ENCODE measurements at regions not wholly inside any gene's neighbourhood (a gene's known extent, or its start where the extent isn't known, plus 50 kb on each side); places are given as distances from the start of the nearest gene placed in this dataset.

- Histone ChIP-seq H3F3A (ENCODE audit: control insufficient read depth, insufficient read depth) (no peaks in the 10 kb centered on the region), H3K4me2 (ENCODE audit: low read length) (no peak overlapping the region), H4K20me1 (ENCODE audit: control insufficient read depth, insufficient read depth, low read depth, low read length) (no peaks in the 10 kb centered on the region), H3K4me1 (ENCODE audit: control insufficient read depth, low read length) (no peaks in the 10 kb centered on the region), H3K4me3 (ENCODE audit: low read length) (no peak overlapping the region), H3K27ac (ENCODE audit: low read depth, low read length) (no peak overlapping the region), H3K36me3 (ENCODE audit: control insufficient read depth, low read length) (no peaks in the 10 kb centered on the region), H3K79me2 (ENCODE audit: control insufficient read depth, low read length) (no peaks in the 10 kb centered on the region), H3K9me2 (replicated peaks; ENCODE audit: control insufficient read depth, low read length) (no peaks in the 10 kb centered on the region), H3K9me3 (ENCODE audit: control insufficient read depth, insufficient read depth, low read length) (no peaks in the 10 kb centered on the region; the same call in 1 of the 2 replicates), H3K27me3 (ENCODE audit: control insufficient read depth, low read length) (no peaks in the 10 kb centered on the region)
- TF ChIP-seq CTCF (IDR thresholded peaks at IDR 0.05; ENCODE audit: low read depth, low read length, poor library complexity, severe bottlenecking) (no peak), EZH2phosphoT487 (IDR thresholded peaks at IDR 0.05; ENCODE audit: borderline replicate concordance, low read length) (no peak)
Measured at GRCh38 chr12:13368971-13369370, 172.4 kb downstream of the EMP1 start.

DNA sequence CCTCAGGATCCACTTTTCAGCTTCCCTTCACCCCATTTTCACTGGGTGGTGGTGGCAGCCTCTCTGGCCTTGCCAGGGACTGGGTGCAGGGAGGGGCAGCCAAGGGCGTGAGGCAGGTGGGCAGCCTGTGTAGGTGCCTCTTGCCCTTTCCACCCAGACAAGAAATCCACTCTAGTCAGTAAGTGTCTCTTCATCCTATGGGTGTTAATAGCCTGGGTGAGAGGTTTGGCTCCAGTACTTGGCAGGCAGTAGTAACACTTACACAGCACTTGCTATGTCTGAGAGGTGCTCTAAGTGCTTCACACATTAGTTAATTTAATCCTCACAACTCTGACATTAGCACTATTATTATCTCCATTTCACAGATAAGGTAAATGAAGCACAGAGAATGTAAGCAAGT is 171.9 kb downstream of the EMP1 start:
- Histone ChIP-seq H3K4me3 (ENCODE audit: low read length) (no peak overlapping the region), H3K79me2 (ENCODE audit: control insufficient read depth, low read length) (no peaks in the 10 kb centered on the region), H3K36me3 (ENCODE audit: control insufficient read depth, low read length) (no peaks in the 10 kb centered on the region), H3K9me2 (replicated peaks; ENCODE audit: control insufficient read depth, low read length) (no peaks in the 10 kb centered on the region), H4K20me1 (ENCODE audit: control insufficient read depth, insufficient read depth, low read depth, low read length) (no peaks in the 10 kb centered on the region), H3K4me2 (ENCODE audit: low read length) (no peak overlapping the region), H3F3A (ENCODE audit: control insufficient read depth, insufficient read depth) (no peaks in the 10 kb centered on the region), H3K27me3 (ENCODE audit: control insufficient read depth, low read length) (no peaks in the 10 kb centered on the region), H3K4me1 (ENCODE audit: control insufficient read depth, low read length) (no peaks in the 10 kb centered on the region), H3K27ac (ENCODE audit: low read depth, low read length) (no peak overlapping the region), H3K9me3 (ENCODE audit: control insufficient read depth, insufficient read depth, low read length) (no peaks in the 10 kb centered on the region; the same call in 1 of the 2 replicates)
- TF ChIP-seq CTCF (IDR thresholded peaks at IDR 0.05; ENCODE audit: low read depth, low read length, poor library complexity, severe bottlenecking) = no peak
- TF ChIP-seq EZH2phosphoT487 (IDR thresholded peaks at IDR 0.05; ENCODE audit: borderline replicate concordance, low read length) = no peak

DNA sequence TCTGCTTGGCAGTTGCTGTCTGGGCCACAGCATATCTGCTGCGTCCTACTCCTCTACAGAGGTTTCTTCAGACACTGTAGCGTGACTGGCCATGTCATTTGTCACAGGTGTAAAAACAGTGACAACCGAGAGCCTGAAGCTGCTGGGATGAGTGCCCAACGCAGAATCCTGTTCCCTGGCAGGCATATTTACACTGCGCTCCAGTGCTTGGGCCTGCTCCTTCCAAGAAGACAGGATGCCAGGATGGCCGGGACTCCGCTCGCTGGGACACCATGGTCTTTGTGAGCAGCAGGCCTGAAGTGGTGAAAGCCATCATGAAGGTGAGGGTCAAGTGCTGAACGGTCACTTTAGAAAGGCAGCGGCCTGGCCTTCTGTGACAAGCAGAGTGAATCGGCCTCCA is 171.4 kb downstream of the EMP1 start:
- no peaks in the 10 kb centered on the region for H3F3A ChIP-seq (ENCODE audit: control insufficient read depth, insufficient read depth)
- no peaks in the 10 kb centered on the region for H3K27me3 ChIP-seq (ENCODE audit: control insufficient read depth, low read length)
- no peaks in the 10 kb centered on the region for H3K36me3 ChIP-seq (ENCODE audit: control insufficient read depth, low read length)
- H3K9me2 ChIP-seq (replicated peaks; ENCODE audit: control insufficient read depth, low read length) = no peaks in the 10 kb centered on the region
- H3K79me2 ChIP-seq (ENCODE audit: control insufficient read depth, low read length) = no peaks in the 10 kb centered on the region
- no peaks in the 10 kb centered on the region for H3K4me1 ChIP-seq (ENCODE audit: control insufficient read depth, low read length)
- H3K9me3 ChIP-seq (ENCODE audit: control insufficient read depth, insufficient read depth, low read length) = no peaks in the 10 kb centered on the region; the same call in 1 of the 2 replicates
- H3K4me3 ChIP-seq (ENCODE audit: low read length) = no peak overlapping the region
- no peak overlapping the region for H3K27ac ChIP-seq (ENCODE audit: low read depth, low read length)
- TF ChIP-seq CTCF (IDR thresholded peaks at IDR 0.05; ENCODE audit: low read depth, low read length, poor library complexity, severe bottlenecking) = no peak
- no peak for TF ChIP-seq EZH2phosphoT487 (IDR thresholded peaks at IDR 0.05; ENCODE audit: borderline replicate concordance, low read length)
- no peak overlapping the region for H3K4me2 ChIP-seq (ENCODE audit: low read length)
- H4K20me1 ChIP-seq (ENCODE audit: control insufficient read depth, insufficient read depth, low read depth, low read length) = no peaks in the 10 kb centered on the region
